WTC11 (cell line): ENCODE measurements at regions not wholly inside any gene's neighbourhood (a gene's known extent, or its start where the extent isn't known, plus 50 kb on each side); places are given as distances from the start of the nearest gene placed in this dataset.

Experiments
- NR2C2 ChIP-seq: sonication (generic); formaldehyde crosslinking; IDR thresholded peaks from 2 replicates; pipeline ENCODE4 v1.8.0; 2022; ENCODE audit warnings: mild to moderate bottlenecking, missing genetic modification reagents
- NR3C1 ChIP-seq: sonication (generic); formaldehyde crosslinking; conservative IDR thresholded peaks from 2 replicates; pipeline ENCODE4 v1.8.1; 2023; ENCODE audit warnings: low read depth, mild to moderate bottlenecking, missing genetic modification reagents
- TF ChIP-seq, protein P1 (sequence below): sonication (generic); formaldehyde crosslinking; IDR thresholded peaks from 2 replicates; pipeline ENCODE4 v1.8.0; 2022; ENCODE audit warnings: mild to moderate bottlenecking, missing genetic modification reagents
- TF ChIP-seq, protein P2 (sequence below): sonication (generic); formaldehyde crosslinking; IDR thresholded peaks from 2 replicates; pipeline ENCODE4 v1.8.1; 2023; ENCODE audit warnings: mild to moderate bottlenecking, moderate library complexity, missing genetic modification reagents

- TF ChIP-seq, protein P1, sequence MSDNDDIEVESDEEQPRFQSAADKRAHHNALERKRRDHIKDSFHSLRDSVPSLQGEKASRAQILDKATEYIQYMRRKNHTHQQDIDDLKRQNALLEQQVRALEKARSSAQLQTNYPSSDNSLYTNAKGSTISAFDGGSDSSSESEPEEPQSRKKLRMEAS (CRISPR knock-in tag), result no peak
- TF ChIP-seq NR3C1 (CRISPR knock-in tag) (no peak), NR2C2 (no peak)
- TF ChIP-seq, protein P2, sequence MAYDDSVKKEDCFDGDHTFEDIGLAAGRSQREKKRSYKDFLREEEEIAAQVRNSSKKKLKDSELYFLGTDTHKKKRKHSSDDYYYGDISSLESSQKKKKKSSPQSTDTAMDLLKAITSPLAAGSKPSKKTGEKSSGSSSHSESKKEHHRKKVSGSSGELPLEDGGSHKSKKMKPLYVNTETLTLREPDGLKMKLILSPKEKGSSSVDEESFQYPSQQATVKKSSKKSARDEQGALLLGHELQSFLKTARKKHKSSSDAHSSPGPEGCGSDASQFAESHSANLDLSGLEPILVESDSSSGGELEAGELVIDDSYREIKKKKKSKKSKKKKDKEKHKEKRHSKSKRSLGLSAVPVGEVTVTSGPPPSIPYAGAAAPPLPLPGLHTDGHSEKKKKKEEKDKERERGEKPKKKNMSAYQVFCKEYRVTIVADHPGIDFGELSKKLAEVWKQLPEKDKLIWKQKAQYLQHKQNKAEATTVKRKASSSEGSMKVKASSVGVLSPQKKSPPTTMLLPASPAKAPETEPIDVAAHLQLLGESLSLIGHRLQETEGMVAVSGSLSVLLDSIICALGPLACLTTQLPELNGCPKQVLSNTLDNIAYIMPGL (CRISPR knock-in tag), result no peak
Measured at GRCh38 chr17:34146440-34147043, 108.5 kb upstream of the CCL2 start.
